ENCODE measurements at regions not wholly inside any gene's neighbourhood (a gene's known extent, or its start where the extent isn't known, plus 50 kb on each side); places are given as distances from the start of the nearest gene placed in this dataset.

DNA sequence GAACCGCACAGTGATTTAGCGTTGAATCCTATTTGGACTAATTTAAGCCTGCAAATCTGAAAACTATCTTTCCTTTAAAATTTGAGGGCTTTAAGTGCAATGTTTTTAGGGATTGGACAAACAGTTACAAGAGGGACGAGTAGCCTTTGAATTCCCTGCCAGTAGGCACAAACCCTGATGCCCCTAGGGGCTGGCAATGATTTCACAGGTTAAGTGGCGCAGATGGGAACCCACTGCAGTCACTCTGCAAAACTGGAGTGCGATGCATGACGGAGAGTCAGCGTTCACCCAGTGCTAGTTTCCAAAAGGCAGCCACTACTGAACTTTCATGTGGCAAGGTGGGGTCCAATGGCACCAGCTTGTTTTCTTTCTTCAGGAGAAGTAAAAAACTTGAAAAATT lies 99.4 kb upstream of the FRMD6 start (continued):
- TF ChIP-seq ZFP41 (CRISPR knock-in tag; IDR thresholded peaks at IDR 0.05; ENCODE audit: borderline replicate concordance) (no peak), NPAS2 (CRISPR knock-in tag; IDR thresholded peaks at IDR 0.05; ENCODE audit: borderline replicate concordance) (no peak), ZNF788 (CRISPR knock-in tag; IDR thresholded peaks at IDR 0.05; ENCODE audit: borderline replicate concordance) (no peak), ZNF460 (CRISPR knock-in tag; IDR thresholded peaks at IDR 0.05; ENCODE audit: borderline replicate concordance) (no peak), GMEB2 (CRISPR knock-in tag; IDR thresholded peaks at IDR 0.05; ENCODE audit: low read depth) (no peak), ZNF317 (CRISPR knock-in tag; IDR thresholded peaks at IDR 0.05) (no peak), ZBED4 (CRISPR knock-in tag; IDR thresholded peaks at IDR 0.05; ENCODE audit: borderline replicate concordance) (no peak), ZNF329 (CRISPR knock-in tag; IDR thresholded peaks at IDR 0.05; ENCODE audit: low read depth) (no peak)
- TF ChIP-seq, protein P1, sequence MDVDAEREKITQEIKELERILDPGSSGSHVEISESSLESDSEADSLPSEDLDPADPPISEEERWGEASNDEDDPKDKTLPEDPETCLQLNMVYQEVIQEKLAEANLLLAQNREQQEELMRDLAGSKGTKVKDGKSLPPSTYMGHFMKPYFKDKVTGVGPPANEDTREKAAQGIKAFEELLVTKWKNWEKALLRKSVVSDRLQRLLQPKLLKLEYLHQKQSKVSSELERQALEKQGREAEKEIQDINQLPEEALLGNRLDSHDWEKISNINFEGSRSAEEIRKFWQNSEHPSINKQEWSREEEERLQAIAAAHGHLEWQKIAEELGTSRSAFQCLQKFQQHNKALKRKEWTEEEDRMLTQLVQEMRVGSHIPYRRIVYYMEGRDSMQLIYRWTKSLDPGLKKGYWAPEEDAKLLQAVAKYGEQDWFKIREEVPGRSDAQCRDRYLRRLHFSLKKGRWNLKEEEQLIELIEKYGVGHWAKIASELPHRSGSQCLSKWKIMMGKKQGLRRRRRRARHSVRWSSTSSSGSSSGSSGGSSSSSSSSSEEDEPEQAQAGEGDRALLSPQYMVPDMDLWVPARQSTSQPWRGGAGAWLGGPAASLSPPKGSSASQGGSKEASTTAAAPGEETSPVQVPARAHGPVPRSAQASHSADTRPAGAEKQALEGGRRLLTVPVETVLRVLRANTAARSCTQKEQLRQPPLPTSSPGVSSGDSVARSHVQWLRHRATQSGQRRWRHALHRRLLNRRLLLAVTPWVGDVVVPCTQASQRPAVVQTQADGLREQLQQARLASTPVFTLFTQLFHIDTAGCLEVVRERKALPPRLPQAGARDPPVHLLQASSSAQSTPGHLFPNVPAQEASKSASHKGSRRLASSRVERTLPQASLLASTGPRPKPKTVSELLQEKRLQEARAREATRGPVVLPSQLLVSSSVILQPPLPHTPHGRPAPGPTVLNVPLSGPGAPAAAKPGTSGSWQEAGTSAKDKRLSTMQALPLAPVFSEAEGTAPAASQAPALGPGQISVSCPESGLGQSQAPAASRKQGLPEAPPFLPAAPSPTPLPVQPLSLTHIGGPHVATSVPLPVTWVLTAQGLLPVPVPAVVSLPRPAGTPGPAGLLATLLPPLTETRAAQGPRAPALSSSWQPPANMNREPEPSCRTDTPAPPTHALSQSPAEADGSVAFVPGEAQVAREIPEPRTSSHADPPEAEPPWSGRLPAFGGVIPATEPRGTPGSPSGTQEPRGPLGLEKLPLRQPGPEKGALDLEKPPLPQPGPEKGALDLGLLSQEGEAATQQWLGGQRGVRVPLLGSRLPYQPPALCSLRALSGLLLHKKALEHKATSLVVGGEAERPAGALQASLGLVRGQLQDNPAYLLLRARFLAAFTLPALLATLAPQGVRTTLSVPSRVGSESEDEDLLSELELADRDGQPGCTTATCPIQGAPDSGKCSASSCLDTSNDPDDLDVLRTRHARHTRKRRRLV (CRISPR knock-in tag; IDR thresholded peaks at IDR 0.05): no peak
- TF ChIP-seq, protein P2, sequence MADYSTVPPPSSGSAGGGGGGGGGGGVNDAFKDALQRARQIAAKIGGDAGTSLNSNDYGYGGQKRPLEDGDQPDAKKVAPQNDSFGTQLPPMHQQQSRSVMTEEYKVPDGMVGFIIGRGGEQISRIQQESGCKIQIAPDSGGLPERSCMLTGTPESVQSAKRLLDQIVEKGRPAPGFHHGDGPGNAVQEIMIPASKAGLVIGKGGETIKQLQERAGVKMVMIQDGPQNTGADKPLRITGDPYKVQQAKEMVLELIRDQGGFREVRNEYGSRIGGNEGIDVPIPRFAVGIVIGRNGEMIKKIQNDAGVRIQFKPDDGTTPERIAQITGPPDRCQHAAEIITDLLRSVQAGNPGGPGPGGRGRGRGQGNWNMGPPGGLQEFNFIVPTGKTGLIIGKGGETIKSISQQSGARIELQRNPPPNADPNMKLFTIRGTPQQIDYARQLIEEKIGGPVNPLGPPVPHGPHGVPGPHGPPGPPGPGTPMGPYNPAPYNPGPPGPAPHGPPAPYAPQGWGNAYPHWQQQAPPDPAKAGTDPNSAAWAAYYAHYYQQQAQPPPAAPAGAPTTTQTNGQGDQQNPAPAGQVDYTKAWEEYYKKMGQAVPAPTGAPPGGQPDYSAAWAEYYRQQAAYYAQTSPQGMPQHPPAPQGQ (CRISPR knock-in tag; IDR thresholded peaks at IDR 0.05; ENCODE audit: borderline replicate concordance): no peak

All from HepG2 (cell line).